OCI-LY3 (cell line): ENCODE measurements at regions not wholly inside any gene's neighbourhood (a gene's known extent, or its start where the extent isn't known, plus 50 kb on each side); places are given as distances from the start of the nearest gene placed in this dataset.

Source experiments
- EZH2phosphoT487 ChIP-seq: fragments of 200-600 bp; shearing (Covaris generic); IDR thresholded peaks from 2 replicates; pipeline ENCODE4 v1.6.1; 2018; ENCODE audit warnings: antibody characterized with exemption, mixed run types, low read depth
- TF ChIP-seq, protein P1 (sequence below): fragments of 200-600, 300-600 bp; sonication (generic); IDR thresholded peaks from 2 replicates; pipeline ENCODE4 v1.5.1; 2014; ENCODE audit warnings: antibody characterized with exemption, low read length, low read depth

DNA sequence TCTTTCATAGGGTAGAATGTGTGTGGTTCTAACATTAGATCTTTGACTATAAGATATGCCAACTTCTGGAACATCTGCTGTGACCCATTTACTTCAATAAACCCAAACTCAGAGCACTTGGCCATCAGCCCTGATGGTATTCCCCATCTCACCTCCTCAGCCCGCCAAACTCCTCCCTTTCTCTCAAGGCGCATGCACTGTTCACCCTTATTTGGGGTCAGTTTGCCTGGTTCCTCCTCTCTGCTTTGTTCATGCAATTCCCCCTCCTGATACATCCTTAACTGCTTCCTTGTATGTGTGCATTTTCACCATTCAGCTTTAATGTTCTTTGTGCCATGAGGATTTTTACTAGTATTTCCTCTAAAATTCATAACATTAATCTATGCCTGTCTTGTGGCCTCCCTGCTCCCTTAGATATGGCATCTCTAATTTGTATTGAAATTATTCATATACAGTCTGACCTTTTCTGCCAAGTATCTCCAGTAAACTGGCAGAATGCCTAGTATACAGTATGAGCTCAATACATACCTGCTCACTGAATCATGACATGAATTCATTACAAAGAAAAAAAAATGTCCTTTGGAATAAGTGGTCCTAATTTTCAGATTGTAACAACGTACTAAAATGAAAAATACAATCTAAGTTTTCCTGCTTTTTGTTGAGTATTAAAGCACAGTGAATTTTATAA lies 336.8 kb upstream of the IGFBP3 start:
- TF ChIP-seq, protein P1, sequence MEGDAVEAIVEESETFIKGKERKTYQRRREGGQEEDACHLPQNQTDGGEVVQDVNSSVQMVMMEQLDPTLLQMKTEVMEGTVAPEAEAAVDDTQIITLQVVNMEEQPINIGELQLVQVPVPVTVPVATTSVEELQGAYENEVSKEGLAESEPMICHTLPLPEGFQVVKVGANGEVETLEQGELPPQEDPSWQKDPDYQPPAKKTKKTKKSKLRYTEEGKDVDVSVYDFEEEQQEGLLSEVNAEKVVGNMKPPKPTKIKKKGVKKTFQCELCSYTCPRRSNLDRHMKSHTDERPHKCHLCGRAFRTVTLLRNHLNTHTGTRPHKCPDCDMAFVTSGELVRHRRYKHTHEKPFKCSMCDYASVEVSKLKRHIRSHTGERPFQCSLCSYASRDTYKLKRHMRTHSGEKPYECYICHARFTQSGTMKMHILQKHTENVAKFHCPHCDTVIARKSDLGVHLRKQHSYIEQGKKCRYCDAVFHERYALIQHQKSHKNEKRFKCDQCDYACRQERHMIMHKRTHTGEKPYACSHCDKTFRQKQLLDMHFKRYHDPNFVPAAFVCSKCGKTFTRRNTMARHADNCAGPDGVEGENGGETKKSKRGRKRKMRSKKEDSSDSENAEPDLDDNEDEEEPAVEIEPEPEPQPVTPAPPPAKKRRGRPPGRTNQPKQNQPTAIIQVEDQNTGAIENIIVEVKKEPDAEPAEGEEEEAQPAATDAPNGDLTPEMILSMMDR = no peak
- TF ChIP-seq EZH2phosphoT487 = no peak
